Muscle of arm (tissue), 1 donor: ENCODE measurements at regions not wholly inside any gene's neighbourhood (a gene's known extent, or its start where the extent isn't known, plus 50 kb on each side); places are given as distances from the start of the nearest gene placed in this dataset.

Source experiments
- DNase-seq: peaks from one replicate; pipeline ENCODE4 v3.0.0-alpha.2; 2013

- no peak for DNase-seq
Observed at GRCh38 chr9:126152622-126153362, 173.8 kb upstream of the MVB12B start.

- DNase-seq = no peak
Observed at GRCh38 chr9:126153382-126153781, 173.2 kb upstream of the MVB12B start.

GRCh38 chr9:126154182-126154827 is 172.3 kb upstream of the MVB12B start:
- no peak for DNase-seq

GRCh38 chr9:126154869-126155268 is 171.8 kb upstream of the MVB12B start:
- DNase-seq = no peak

GRCh38 chr9:126155756-126156664 is 170.6 kb upstream of the MVB12B start:
- DNase-seq = no peak

GRCh38 chr9:126156898-126157297 is 169.7 kb upstream of the MVB12B start:
- DNase-seq = no peak

- no peak for DNase-seq
Observed at GRCh38 chr9:126157423-126157822, 169.2 kb upstream of the MVB12B start.

GRCh38 chr9:126157826-126158587 is 168.6 kb upstream of the MVB12B start:
- DNase-seq = no peak

- no peak for DNase-seq
Observed at GRCh38 chr9:126158588-126159429, 167.8 kb upstream of the MVB12B start.

- no peak for DNase-seq
Observed at GRCh38 chr9:126159430-126160060, 167.1 kb upstream of the MVB12B start.

GRCh38 chr9:126160067-126160853 is 166.4 kb upstream of the MVB12B start:
- DNase-seq = no peak

- no peak for DNase-seq
Observed at GRCh38 chr9:126160854-126161329, 165.7 kb upstream of the MVB12B start.

- no peak for DNase-seq
Observed at GRCh38 chr9:126162611-126163381, 163.8 kb upstream of the MVB12B start.

- DNase-seq = no peak
Observed at GRCh38 chr9:126164796-126165525, 161.7 kb upstream of the MVB12B start.

- no peak for DNase-seq
Observed at GRCh38 chr9:126165755-126166154, 160.9 kb upstream of the MVB12B start.

- DNase-seq = no peak
Observed at GRCh38 chr9:126166291-126166690, 160.3 kb upstream of the MVB12B start.

GRCh38 chr9:126166866-126167265 is 159.8 kb upstream of the MVB12B start:
- DNase-seq = no peak

- DNase-seq = no peak
Observed at GRCh38 chr9:126169736-126170135, 156.9 kb upstream of the MVB12B start.
